Eye (tissue), 1 donor: ENCODE measurements at regions not wholly inside any gene's neighbourhood (a gene's known extent, or its start where the extent isn't known, plus 50 kb on each side); places are given as distances from the start of the nearest gene placed in this dataset.
"Not testable (repeated sequence)": the region's sequence is repeated elsewhere in the genome, so short reads cannot be mapped to it uniquely, and the experiment has no call there.

Experiments used
- DNase-seq: peaks from one replicate; pipeline ENCODE4 v3.0.0-alpha.2; 2015

- no peak for DNase-seq
Measured at GRCh38 chr2:242054406-242054805, 184.9 kb downstream of the RTP5 start.

DNA sequence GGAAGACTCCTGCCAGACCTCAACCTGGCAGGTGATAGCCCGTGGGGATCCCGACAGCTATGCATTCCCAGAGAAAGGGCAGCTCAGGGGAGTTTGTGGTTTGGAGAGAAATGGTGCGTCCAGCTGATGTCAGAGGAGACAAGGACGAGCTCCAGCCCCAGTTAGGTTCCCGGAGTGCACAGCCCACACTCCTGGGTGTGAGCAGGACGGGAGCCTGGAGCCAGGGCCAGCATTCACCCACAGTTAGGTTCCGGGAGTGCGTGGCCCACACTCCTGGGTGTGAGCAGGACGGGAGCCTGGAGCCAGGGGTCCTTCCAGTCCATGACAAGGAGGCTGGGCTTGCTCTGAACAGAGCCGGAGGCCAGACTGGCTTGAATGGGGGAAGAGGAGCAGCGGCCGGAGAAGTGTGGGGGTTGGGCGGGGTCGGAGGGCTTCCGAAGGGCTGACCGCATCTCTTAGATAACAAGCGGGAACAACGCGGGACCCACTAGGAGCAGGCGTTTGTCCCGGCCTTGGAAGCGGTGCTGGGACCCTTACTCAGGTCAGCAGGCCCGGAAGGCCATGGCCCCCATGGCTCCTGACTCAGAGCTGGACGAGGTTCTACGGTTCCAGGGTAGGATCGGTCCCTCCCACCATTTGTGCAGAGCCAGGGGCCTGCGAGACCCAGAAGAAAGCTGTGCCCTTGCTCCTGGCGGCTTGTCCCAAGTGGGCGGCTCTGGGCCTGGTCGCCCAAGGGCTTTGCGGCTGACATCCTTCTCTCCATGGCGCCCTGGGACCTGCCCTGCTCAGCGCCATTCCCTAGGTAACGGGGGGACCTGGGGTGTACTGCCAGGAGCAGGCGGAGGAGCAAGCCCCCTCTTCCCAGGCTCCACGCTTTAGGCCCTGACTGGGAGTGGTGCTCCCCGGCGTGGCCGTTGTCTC, 185.6 kb downstream of the RTP5 start:
- DNase-seq: no peak

GRCh38 chr2:242056026-242056425, 186.5 kb downstream of the RTP5 start:
- DNase-seq: no peak

- DNase-seq: no peak
Measured at GRCh38 chr2:242056785-242057184, 187.3 kb downstream of the RTP5 start.

DNA sequence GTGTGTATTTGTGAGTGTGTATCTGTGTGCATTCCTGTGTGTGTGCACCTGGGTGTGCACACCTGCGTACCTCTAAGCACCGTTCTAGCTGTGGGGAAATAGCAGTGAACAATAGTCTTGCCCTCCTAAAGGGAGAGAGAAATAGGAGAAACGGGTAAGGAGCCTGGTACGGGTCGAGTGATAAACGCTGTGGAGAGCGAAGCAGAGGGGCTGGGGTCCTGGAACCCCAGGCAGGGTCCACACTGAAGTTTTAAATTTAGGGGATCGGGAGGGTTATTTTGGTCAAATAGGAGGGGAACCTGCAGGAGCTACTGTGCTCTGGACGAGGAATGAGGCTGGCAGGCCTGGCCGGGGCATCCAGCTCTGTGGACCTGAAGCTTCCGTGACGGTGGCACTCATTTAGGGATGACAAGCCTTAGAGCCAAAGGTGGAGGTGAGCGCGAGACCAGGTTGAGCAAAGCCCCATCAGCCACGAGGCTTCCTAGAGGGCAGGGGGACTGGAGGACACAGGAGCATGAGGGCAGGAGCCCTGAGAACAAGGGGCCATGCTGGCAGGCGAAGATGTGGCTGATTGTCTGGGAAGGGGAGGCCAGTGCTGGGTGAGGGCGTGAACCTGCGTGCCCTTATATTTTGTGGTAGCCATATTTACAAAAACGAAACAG, 188.0 kb downstream of the RTP5 start:
- DNase-seq: no peak

- DNase-seq: no peak
Measured at GRCh38 chr2:242058116-242058680, 188.7 kb downstream of the RTP5 start.

DNA sequence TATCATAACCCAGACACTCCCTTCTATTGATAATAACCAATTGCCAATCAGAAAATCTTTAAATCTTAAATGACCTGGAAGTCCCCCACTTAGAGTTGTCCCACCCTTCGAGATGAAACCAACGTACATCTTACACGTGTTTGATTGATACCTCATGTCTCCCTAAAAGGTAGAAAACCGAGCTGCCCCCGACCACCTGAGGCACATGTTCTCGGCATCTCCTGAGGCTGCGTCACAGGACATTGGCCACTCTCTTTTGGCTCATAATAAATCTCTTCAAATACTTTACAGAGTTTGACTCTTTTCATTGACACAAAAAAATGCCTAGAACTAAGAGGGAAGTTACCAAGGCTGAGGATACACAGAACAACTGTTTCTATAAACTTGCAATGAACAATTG, 190.0 kb downstream of the RTP5 start:
- DNase-seq: no peak

- no peak for DNase-seq
Measured at GRCh38 chr2:242060212-242060835, 190.8 kb downstream of the RTP5 start.

DNA sequence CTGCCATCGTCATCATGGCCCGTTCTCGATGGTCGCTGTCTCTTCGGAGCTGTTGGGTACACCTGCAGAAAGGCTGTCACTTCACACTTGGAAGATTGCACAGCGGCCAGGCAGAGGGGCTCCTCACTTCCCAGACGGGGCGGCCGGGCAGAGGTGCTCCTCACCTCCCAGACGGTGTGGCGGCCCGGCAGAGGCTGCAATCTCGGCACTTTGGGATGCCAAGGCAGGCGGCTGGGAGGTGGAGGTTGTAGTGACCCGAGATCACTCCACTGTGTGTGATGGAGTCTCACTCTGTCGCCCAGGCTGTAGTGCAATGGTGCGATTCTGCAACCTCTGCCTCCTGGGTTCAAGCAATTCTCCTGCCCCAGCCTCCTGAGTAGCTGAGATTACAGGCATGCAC, 192.4 kb downstream of the RTP5 start:
- not testable (repeated sequence) for DNase-seq

GRCh38 chr2:242063436-242063835, 193.9 kb downstream of the RTP5 start:
- no peak for DNase-seq

DNA sequence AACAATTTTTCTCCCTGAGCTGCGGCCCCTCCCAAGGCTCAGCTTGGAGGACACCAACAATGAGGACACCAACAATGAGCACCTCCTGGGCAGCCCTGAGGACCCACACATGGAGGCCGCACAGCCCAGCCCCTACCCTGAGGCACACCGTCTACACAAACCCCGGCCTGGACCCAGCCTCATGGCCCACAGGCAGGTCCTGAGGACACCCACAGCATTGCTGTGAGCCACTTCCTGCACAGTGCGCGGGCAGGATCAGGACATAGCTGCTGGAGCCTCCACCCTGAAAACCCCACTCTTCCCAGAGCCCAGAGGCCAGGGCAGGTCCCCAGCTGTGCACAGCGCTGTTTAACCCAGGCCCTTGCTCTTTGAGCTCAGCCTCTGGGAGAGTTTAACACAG, 194.3 kb downstream of the RTP5 start:
- no peak for DNase-seq

DNA sequence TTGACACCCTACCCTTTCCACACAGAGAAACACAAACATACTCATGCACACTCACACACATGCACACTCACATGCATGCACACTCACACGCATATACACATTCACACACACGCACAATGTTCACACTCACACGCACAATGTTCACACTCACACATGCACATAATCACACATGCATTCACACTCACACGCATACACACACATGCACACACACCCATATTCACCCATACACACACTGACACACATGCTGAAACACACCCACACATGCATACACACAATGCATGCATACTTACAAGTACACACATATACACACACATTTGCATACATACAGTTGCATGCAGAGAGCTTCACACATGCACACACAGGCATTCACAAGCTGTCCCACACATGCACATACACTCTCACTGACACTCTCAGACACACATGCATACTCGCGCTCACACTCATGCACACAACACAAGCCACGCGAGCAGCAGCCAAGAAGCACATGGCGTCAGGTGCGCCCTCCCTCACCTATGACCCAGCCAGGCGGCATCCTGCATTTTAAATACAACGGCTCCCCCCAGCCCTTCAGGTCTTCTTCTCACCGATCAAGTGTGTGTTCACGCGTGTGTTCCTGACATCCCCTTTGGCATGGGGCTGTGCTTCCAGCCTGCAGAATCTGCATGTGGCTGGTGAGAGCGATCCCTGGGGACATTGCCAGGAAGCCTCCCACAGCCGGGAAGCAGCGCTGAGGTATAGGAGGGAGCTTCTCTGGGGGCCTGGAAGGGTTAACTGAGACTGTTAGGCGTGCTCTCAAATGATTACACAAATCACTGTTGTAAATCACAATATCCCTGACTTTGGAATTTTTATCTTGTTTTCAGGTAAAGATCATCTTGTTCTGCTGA, 195.1 kb downstream of the RTP5 start:
- no peak for DNase-seq

GRCh38 chr2:242065426-242065825, 195.9 kb downstream of the RTP5 start:
- DNase-seq: no peak

- no peak for DNase-seq
Measured at GRCh38 chr2:242069018-242069417, 199.5 kb downstream of the RTP5 start.

- DNase-seq: peak; percentile 48
Measured at GRCh38 chr2:242069938-242070395, 200.4 kb downstream of the RTP5 start.

DNA sequence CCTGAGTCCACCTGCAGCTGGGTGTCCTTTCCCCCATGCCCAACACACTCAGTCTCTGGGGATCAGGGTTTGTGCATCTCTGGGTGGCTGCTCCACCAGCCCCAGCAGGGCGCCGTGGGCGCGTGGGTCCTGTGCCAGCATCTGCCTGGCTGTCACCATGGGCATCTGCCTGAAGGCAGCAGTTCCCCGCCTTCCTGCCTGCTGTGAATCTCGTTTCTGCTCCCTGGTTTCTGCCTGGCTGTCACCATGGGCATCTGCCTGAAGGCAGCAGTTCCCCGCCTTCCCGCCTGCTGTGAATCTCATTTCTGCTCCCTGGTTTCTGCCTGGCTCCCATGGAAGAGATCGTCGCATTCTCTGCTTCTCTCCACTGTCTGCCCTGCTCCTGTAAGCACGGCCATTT, 201.2 kb downstream of the RTP5 start:
- DNase-seq: peak; percentile 37

- DNase-seq: peak; percentile 35
Measured at GRCh38 chr2:242071377-242071776, 201.8 kb downstream of the RTP5 start.

- not testable (repeated sequence) for DNase-seq
Measured at GRCh38 chr2:242071936-242072335, 202.4 kb downstream of the RTP5 start.

- no peak for DNase-seq
Measured at GRCh38 chr2:242075168-242075567, 205.6 kb downstream of the RTP5 start.

DNA sequence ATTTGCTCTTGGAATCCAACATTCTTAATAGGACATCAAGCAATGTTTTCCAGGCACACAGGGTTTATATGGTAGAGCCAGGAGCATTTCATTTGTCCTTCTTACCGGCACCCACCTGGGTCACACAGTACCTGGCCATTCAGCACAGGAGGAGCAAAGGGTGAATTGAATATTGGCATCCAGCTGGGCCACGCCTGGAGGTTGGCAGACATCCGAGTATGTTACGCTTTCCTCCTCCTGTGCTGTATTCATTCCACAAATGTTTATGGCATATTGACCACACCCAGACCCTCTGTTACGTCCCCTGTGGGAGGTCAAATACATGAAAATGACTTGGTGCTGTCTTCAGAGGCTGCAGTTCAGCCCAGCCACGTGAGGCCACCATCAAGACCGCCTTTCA, 206.2 kb downstream of the RTP5 start:
- DNase-seq: no peak

GRCh38 chr2:242076184-242076583, 206.7 kb downstream of the RTP5 start:
- not testable (repeated sequence) for DNase-seq

GRCh38 chr2:242078426-242078825, 208.9 kb downstream of the RTP5 start:
- not testable (repeated sequence) for DNase-seq
